ENCODE measurements at regions not wholly inside any gene's neighbourhood (a gene's known extent, or its start where the extent isn't known, plus 50 kb on each side); places are given as distances from the start of the nearest gene placed in this dataset.

- DNase-seq (ENCODE audit: extremely low spot score, unreplicated experiment) = no peak
- no peak for TF ChIP-seq CTCF (conservative IDR thresholded peaks at IDR 0.05)
- Mint-ChIP-seq H3K4me3 (peak overlapping the region; percentile 19), H3K27ac (no peak overlapping the region), H3K9me3 (no peaks in the 10 kb centered on the region), H3K4me1 (ENCODE audit: unreplicated experiment) (peaks cover 10% of the 10 kb centered on the region), H3K36me3 (no peaks in the 10 kb centered on the region), H3K27me3 (peaks cover 7% of the 10 kb centered on the region)
Measured at GRCh38 chr11:131121426-131122333, 205.4 kb upstream of the SNX19 start.

GRCh38 chr11:131122448-131122847 lies 206.2 kb upstream of the SNX19 start:
- Mint-ChIP-seq H3K9me3 (no peaks in the 10 kb centered on the region), H3K4me1 (ENCODE audit: unreplicated experiment) (peaks cover 10% of the 10 kb centered on the region), H3K4me3 (no peak overlapping the region), H3K27ac (no peak overlapping the region), H3K36me3 (no peaks in the 10 kb centered on the region), H3K27me3 (peaks cover 7% of the 10 kb centered on the region)
- TF ChIP-seq CTCF (conservative IDR thresholded peaks at IDR 0.05) = no peak
- DNase-seq (ENCODE audit: extremely low spot score, unreplicated experiment) = no peak

GRCh38 chr11:131129474-131129873 lies 213.2 kb upstream of the SNX19 start:
- no peak overlapping the region for H3K27ac Mint-ChIP-seq
- peaks cover 7% of the 10 kb centered on the region for H3K27me3 Mint-ChIP-seq
- H3K36me3 Mint-ChIP-seq = no peaks in the 10 kb centered on the region
- H3K4me1 Mint-ChIP-seq (ENCODE audit: unreplicated experiment) = no peaks in the 10 kb centered on the region
- no peak for DNase-seq (ENCODE audit: extremely low spot score, unreplicated experiment)
- H3K4me3 Mint-ChIP-seq = no peak overlapping the region
- TF ChIP-seq CTCF (conservative IDR thresholded peaks at IDR 0.05) = no peak
- no peaks in the 10 kb centered on the region for H3K9me3 Mint-ChIP-seq

- no peak overlapping the region for H3K27ac Mint-ChIP-seq
- H3K36me3 Mint-ChIP-seq = no peaks in the 10 kb centered on the region
- no peaks in the 10 kb centered on the region for H3K9me3 Mint-ChIP-seq
- no peak for TF ChIP-seq CTCF (conservative IDR thresholded peaks at IDR 0.05)
- H3K4me1 Mint-ChIP-seq (ENCODE audit: unreplicated experiment) = peaks cover 4% of the 10 kb centered on the region
- no peak for DNase-seq (ENCODE audit: extremely low spot score, unreplicated experiment)
- no peak overlapping the region for H3K4me3 Mint-ChIP-seq
- peaks cover 8% of the 10 kb centered on the region for H3K27me3 Mint-ChIP-seq
Measured at GRCh38 chr11:131135611-131136010, 219.3 kb upstream of the SNX19 start.

GRCh38 chr11:131136486-131136885 lies 220.2 kb upstream of the SNX19 start:
- Mint-ChIP-seq H3K27ac (no peak overlapping the region), H3K4me1 (ENCODE audit: unreplicated experiment) (peaks cover 4% of the 10 kb centered on the region), H3K36me3 (no peaks in the 10 kb centered on the region), H3K27me3 (peaks cover 11% of the 10 kb centered on the region), H3K9me3 (no peaks in the 10 kb centered on the region), H3K4me3 (no peak overlapping the region)
- no peak for DNase-seq (ENCODE audit: extremely low spot score, unreplicated experiment)
- TF ChIP-seq CTCF (conservative IDR thresholded peaks at IDR 0.05) = no peak
